Keratinocyte (primary cell): ENCODE measurements at regions not wholly inside any gene's neighbourhood (a gene's known extent, or its start where the extent isn't known, plus 50 kb on each side); places are given as distances from the start of the nearest gene placed in this dataset.

Experiments used
- DNase-seq: peaks from one replicate; pipeline ENCODE4 v3.0.0-alpha.2; 2011; ENCODE audit warnings: low read depth, missing footprints, low spot score
- FAIRE-seq: peaks from 2 replicates; lab custom pipeline; 2011; peaks lifted over from hg19 to GRCh38; lab: Jason Lieb, UNC
- H2AFZ ChIP-seq: 2 replicates; pipeline ENCODE4 v1.6.0; 2012; ENCODE audit warnings: low read length, control low read depth, inconsistent platforms; ENCODE audit not compliant: control insufficient read depth
- H3K27ac ChIP-seq: 2 replicates; pipeline ENCODE4 v1.5.1; 2011; ENCODE audit warnings: low read length; ENCODE audit not compliant: control insufficient read depth, insufficient read depth
- H3K27me3 ChIP-seq: 3 replicates; pipeline ENCODE4 v1.6.0; 2011; ENCODE audit warnings: low read length; ENCODE audit not compliant: control insufficient read depth, insufficient read depth; ENCODE audit errors: extremely low read depth
- H3K36me3 ChIP-seq, 2 experiments: 2 replicates in 1 of 2; 3 replicates in 1 of 2; pipeline ENCODE4 v1.5.1; 2011; ENCODE audit warnings: low read length in 2 of 2, mild to moderate bottlenecking in 1 of 2; ENCODE audit not compliant: control insufficient read depth in 2 of 2, insufficient read depth in 2 of 2; ENCODE audit errors: extremely low read depth in 1 of 2
- H3K4me1 ChIP-seq: 3 replicates; pipeline ENCODE4 v1.5.1; 2011; ENCODE audit warnings: low read length; ENCODE audit not compliant: control insufficient read depth, insufficient read depth; ENCODE audit errors: extremely low read depth
- H3K4me2 ChIP-seq: 3 replicates; pipeline ENCODE4 v1.6.0; 2011; ENCODE audit warnings: low read depth, low read length; ENCODE audit not compliant: control insufficient read depth, insufficient read depth; ENCODE audit errors: extremely low read depth
- H3K4me3 ChIP-seq, 3 experiments: fragments of 200-600 bp in 1 of 3; sonication (generic) in 1 of 3; 2 replicates in 2 of 3; 3 replicates in 1 of 3; pipeline ENCODE4 v1.5.1; 2011 to 2016; ENCODE audit warnings: low read length in 3 of 3, mild to moderate bottlenecking in 3 of 3, control low read depth in 2 of 3, inconsistent platforms in 1 of 3, low read depth in 1 of 3, mixed read lengths in 1 of 3, mixed run types in 1 of 3, moderate library complexity in 1 of 3; ENCODE audit not compliant: control insufficient read depth in 2 of 3, insufficient read depth in 2 of 3; ENCODE audit errors: extremely low read depth in 1 of 3
- H3K79me2 ChIP-seq: 2 replicates; pipeline ENCODE4 v1.6.0; 2012; ENCODE audit warnings: low read length; ENCODE audit not compliant: control insufficient read depth, insufficient read depth
- H3K9ac ChIP-seq: 3 replicates; pipeline ENCODE4 v1.6.0; 2011; ENCODE audit warnings: low read length; ENCODE audit not compliant: control insufficient read depth, insufficient read depth; ENCODE audit errors: extremely low read depth
- H3K9me1 ChIP-seq: 3 replicates; pipeline ENCODE4 v1.6.0; 2011; ENCODE audit warnings: low read length; ENCODE audit not compliant: control insufficient read depth, insufficient read depth; ENCODE audit errors: extremely low read depth
- H3K9me3 ChIP-seq: 2 replicates; pipeline ENCODE4 v1.5.1; 2012; ENCODE audit warnings: low read depth, low read length; ENCODE audit not compliant: control insufficient read depth
- H4K20me1 ChIP-seq: 3 replicates; pipeline ENCODE4 v1.6.0; 2011; ENCODE audit warnings: low read length; ENCODE audit not compliant: control insufficient read depth, insufficient read depth; ENCODE audit errors: extremely low read depth
- CTCF ChIP-seq, 3 experiments: IDR thresholded peaks in 1 of 3; conservative IDR thresholded peaks in 1 of 3; optimal IDR thresholded peaks in 1 of 3; 2 replicates in 2 of 3; 3 replicates in 1 of 3; pipeline versions ENCODE3 to v1.5.1; 2011; ENCODE audit warnings: low read length in 3 of 3, mild to moderate bottlenecking in 3 of 3, moderate library complexity in 2 of 3, control low read depth in 1 of 3, inconsistent platforms in 1 of 3; ENCODE audit not compliant: insufficient read depth in 2 of 3; ENCODE audit errors: extremely low read depth in 1 of 3
- EZH2 ChIP-seq: IDR thresholded peaks from one replicate; pipeline ENCODE4 v1.6.1; 2012; ENCODE audit warnings: inconsistent platforms, mild to moderate bottlenecking, low read length, moderate library complexity
- dilution Hi-C: fragments of 300-500 bp; cut with MboI; formaldehyde crosslinking; loops from one replicate; pipeline ENCODE4 v1.7.0; 2020; ENCODE audit warnings: low sequenced_read_pairs; ENCODE audit not compliant: extremely low pct_ligation_motif_present

GRCh38 chr10:108055506-108055905 is 891.0 kb upstream of the SORCS1 start:
- no peaks in the 10 kb centered on the region for H4K20me1 ChIP-seq
- TF ChIP-seq EZH2 (no peak), CTCF (optimal IDR thresholded peaks at IDR 0.05 in 1 of 3, IDR thresholded peaks at IDR 0.05 in 1 of 3, conservative IDR thresholded peaks at IDR 0.05 in 1 of 3; ENCODE audit: extremely low read depth in 1 of 3, insufficient read depth in 2 of 3, low read length in 3 of 3) (no peak)
- H3K4me2 ChIP-seq = no peak overlapping the region
- no peak overlapping the region for H3K27ac ChIP-seq
- H3K4me1 ChIP-seq = no peaks in the 10 kb centered on the region
- FAIRE-seq = no peak
- H3K36me3 ChIP-seq = no peaks in the 10 kb centered on the region
- no peak overlapping the region for H2AFZ ChIP-seq
- dilution Hi-C loops = no loop called here
- no peak overlapping the region for H3K4me3 ChIP-seq
- H3K9me1 ChIP-seq = no peaks in the 10 kb centered on the region
- no peak for DNase-seq
- no peaks in the 10 kb centered on the region for H3K79me2 ChIP-seq
- no peak overlapping the region for H3K9ac ChIP-seq
- H3K27me3 ChIP-seq = no peaks in the 10 kb centered on the region
- no peaks in the 10 kb centered on the region for H3K9me3 ChIP-seq

GRCh38 chr10:108052981-108053380 is 888.5 kb upstream of the SORCS1 start:
- DNase-seq (no peak), FAIRE-seq (no peak)
- no peaks in the 10 kb centered on the region for H3K9me1 ChIP-seq
- no peaks in the 10 kb centered on the region for H4K20me1 ChIP-seq
- no peak overlapping the region for H3K27ac ChIP-seq
- no peak overlapping the region for H3K4me3 ChIP-seq
- no peaks in the 10 kb centered on the region for H3K4me1 ChIP-seq
- no peak overlapping the region for H3K9ac ChIP-seq
- no peaks in the 10 kb centered on the region for H3K9me3 ChIP-seq
- no peak overlapping the region for H3K4me2 ChIP-seq
- H3K27me3 ChIP-seq = no peaks in the 10 kb centered on the region
- no peaks in the 10 kb centered on the region for H3K36me3 ChIP-seq
- TF ChIP-seq CTCF (optimal IDR thresholded peaks at IDR 0.05 in 1 of 3, IDR thresholded peaks at IDR 0.05 in 1 of 3, conservative IDR thresholded peaks at IDR 0.05 in 1 of 3; ENCODE audit: extremely low read depth in 1 of 3, insufficient read depth in 2 of 3, low read length in 3 of 3) (no peak), EZH2 (no peak)
- dilution Hi-C loops = no loop called here
- H3K79me2 ChIP-seq = no peaks in the 10 kb centered on the region
- H2AFZ ChIP-seq = no peak overlapping the region
